GM21529 (cell line): ENCODE measurements at regions not wholly inside any gene's neighbourhood (a gene's known extent, or its start where the extent isn't known, plus 50 kb on each side); places are given as distances from the start of the nearest gene placed in this dataset.
"Not testable (repeated sequence)": the region's sequence is repeated elsewhere in the genome, so short reads cannot be mapped to it uniquely, and the experiment has no call there.

Experiments
- ATAC-seq: cut with Tn5 transposase; IDR thresholded peaks from one replicate; pipeline ENCODE4 v1.9.1; 2021; ENCODE audit not compliant: unreplicated experiment

GRCh38 chr14:53368066-53368465, 214.9 kb upstream of the DDHD1 start:
- ATAC-seq = no peak

DNA sequence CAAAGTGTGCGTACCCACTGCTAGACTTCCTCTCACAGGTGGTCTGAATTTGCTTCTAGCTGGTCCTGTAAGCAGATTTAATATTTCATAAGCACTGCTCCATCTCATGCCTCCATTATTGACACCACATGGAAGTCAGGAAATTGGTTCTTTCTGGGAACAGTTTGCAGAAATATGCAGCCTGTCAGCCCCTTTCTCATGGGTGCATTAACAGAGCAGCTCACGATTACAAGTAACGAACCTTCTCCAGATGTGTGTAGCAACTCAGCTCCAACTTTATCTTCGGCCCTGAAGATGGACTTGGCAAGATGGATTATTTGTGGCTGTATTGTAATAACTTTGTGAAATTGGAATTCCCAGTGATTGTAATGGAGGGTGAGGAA, 214.5 kb upstream of the DDHD1 start:
- no peak for ATAC-seq

DNA sequence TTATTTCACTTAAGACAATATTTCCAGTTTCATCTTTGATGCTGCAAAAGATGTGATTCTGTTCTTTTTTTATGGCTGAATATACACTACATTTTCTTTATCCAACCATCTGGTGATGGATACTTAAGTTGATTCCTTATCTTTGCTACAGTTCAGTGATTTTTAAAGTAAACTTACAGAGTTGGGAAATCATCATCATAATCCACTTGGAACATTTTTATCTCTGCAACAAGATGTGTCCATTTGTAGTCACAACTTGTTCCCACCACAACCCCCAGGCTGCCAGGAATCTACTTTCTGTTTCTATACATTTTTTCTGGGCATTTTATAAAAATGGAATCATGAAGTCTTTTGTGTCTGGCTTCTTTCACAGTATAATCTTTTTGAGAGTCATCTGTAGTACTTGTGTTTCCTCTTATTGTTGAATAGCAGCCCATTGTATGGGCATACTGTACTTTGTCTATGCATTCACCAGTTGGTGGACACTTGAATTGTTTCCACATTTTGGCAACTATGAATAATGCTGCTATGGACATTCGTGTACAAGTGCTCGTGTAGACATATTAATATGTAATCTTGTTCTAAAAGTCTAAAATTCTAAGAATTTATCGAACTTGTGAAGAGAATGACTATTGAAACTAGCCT, 212.5 kb upstream of the DDHD1 start:
- ATAC-seq = no peak

DNA sequence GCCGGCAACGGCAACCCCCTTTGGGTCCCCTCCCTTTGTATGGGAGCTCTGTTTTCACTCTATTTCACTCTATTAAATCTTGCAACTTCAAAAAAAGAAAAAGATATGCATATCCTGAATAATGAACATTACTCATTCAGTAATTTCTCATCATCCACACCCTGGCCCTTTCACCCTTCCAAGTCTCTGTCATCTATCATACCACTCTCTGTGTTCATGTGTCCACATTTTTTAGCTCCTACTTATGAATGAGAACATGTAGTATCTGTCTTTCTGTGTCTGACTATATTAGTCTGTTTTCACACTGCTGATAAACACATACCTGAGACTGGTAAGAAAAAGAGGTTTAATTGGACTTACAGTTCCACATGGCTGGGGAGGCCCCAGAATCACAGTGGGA, 209.8 kb upstream of the DDHD1 start:
- not testable (repeated sequence) for ATAC-seq

GRCh38 chr14:53360829-53361228, 207.7 kb upstream of the DDHD1 start:
- no peak for ATAC-seq

GRCh38 chr14:53358166-53358565, 205.0 kb upstream of the DDHD1 start:
- no peak for ATAC-seq

- ATAC-seq = no peak
Observed at GRCh38 chr14:53356361-53357150, 203.4 kb upstream of the DDHD1 start.

DNA sequence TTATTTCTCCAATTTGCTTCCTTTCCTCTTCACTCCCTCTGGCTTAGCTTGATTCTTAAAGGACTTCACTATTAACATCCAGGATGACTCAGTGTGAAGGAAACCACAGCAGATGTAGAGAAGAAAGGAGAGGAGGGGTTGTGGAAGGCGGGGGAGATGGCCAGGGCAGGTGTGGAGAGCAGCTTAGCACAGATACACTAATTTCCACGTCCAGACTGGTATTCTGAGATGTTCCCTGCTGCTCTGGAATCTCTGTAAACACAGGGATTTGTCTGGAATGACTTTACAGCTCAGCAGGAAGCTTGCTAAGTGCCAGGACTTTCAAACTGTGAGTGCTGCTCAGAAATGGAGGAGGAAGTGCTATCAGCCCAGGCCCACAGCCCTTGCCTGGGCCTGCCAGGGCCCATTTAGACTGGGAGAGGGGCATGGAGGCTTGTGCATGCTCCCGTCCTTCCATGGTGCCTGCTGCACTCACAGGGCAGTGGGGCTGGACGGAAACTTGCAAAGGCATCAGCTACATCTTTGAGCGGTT, 202.5 kb upstream of the DDHD1 start:
- ATAC-seq = no peak

DNA sequence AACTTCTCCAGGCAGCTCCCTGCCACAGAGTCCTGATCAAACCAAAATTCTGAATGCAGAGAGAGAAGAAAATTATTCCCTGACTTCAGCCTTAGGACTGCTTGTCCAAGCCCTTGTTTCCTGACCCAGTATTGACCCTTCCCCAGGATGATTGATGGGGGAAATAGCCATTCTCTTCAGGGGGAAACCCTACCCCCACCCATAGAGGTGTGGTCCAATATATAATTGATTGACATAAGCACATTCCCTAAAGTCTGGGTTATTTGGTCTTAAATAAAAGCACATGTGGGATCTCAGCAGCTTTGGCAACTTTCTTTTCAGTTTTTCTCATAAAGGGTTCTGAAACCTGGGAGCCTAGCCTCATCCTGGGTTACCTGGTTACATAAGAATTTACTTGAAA, 201.2 kb upstream of the DDHD1 start:
- ATAC-seq = no peak

- no peak for ATAC-seq
Observed at GRCh38 chr14:53350866-53351265, 197.7 kb upstream of the DDHD1 start.

DNA sequence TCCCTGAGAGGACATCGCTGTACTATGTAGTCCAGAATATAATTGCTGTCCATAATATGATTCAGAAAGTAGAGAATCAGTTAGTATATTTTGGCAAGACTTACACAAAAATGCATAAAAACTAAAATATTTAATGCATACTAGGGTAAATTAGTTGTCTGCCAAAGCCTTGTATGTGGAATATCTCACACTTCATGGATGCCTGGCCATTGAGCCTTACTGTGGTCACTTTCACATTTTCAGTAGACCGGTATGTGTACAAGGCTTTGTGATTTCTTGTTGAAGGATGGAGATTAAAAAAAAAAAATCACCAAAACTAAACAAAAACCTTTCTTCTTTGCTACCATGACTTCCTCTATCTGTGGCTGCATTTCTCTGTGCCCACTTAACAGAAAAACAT, 197.3 kb upstream of the DDHD1 start:
- no peak for ATAC-seq

DNA sequence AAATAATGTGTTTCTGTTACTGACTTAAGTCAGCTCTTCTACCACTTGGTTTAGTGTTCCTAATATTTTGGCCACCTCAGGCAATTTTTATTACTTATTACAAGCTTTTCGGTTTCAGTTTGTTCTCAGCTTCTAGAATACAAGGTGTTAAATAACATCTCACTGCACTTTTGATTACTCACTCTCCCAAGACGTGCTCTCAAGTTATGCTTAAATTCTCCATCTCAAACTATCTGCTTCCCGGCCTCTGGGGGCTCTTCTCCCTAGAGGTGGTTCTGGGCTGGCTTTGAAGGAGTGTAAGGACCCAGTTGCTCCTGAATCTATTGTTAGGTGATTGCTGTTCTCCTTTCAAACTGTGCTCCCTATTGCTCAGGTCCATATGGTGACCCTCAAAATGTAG, 193.9 kb upstream of the DDHD1 start:
- no peak for ATAC-seq

DNA sequence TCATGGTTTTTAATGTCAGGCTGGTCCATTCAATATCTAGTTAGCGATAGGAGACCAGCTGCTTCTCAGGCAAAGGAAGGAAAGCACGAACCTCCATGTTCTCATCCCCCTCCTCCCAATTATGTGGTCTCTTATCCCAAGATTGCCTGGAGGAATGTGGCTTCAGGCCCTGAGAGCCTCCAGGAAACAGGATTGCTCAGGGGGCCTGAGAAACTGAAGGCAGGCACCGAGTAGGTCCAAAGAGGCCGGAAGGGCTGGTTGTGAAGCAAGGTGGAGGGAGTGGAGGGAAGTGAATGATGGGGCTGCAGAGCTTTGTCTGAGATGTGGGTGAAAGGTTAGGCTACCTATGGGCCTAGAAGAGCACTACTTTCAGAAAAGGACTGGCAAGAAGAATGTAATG, 188.2 kb upstream of the DDHD1 start:
- ATAC-seq = no peak

GRCh38 chr14:53338192-53338591, 185.1 kb upstream of the DDHD1 start:
- no peak for ATAC-seq

DNA sequence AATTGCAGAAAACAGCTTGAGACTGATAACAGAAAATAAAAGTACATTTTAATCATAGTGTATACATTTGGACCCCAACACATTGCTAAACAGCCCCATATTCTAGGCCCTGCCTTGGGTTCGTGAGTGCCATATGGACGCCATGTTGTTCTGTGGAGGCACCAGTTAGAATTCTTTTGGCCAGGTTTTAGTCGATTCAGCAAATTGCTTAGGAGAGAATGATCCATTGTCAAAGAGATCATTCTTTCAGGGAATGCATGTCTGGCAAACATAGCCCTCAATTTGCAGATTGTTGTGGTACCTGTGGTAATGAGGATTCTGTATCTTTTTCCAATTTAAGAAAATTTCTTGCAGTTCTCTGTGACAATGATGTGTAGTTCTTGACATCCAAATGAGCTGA, 183.6 kb upstream of the DDHD1 start:
- no peak for ATAC-seq

- no peak for ATAC-seq
Observed at GRCh38 chr14:53333809-53334208, 180.7 kb upstream of the DDHD1 start.

DNA sequence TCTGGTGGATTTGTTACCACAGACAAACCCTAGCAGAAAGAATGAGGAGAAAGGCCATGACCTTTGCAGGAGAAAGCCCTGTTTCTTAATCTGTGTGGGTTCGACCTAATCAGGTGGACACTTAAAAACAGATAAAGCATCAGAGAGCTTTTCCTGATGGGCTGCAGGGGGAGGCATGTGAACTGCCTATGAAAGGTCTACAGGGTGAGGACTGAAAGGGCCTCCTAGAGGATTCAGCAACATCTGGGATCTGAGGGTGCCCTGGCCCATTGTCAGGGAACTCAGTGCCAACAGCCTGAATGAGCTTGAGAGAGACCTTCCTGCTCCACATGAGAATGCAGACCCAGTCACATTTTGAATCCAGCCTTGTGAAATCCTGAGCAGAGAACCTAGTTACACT, 178.8 kb upstream of the DDHD1 start:
- ATAC-seq = no peak

DNA sequence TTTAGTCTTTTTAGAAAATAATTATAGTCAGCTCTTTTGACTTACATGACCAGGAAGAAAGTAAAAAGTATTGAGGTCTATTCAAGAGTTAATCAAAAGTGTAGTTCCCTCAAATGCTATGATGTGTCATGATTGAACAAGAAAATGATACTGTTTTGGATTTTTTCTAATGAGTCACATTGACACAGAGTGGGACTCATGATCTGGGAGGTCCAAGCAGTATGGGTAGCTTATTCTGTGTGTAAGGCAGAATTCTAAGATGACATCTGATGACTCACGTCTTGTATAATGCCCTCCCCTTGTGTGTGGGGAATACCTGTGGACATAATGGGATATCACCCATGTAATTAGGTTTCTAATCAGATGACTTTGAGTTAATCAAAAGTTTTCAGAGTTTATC, 178.1 kb upstream of the DDHD1 start:
- ATAC-seq = no peak

- ATAC-seq = no peak
Observed at GRCh38 chr14:53330441-53330840, 177.3 kb upstream of the DDHD1 start.

DNA sequence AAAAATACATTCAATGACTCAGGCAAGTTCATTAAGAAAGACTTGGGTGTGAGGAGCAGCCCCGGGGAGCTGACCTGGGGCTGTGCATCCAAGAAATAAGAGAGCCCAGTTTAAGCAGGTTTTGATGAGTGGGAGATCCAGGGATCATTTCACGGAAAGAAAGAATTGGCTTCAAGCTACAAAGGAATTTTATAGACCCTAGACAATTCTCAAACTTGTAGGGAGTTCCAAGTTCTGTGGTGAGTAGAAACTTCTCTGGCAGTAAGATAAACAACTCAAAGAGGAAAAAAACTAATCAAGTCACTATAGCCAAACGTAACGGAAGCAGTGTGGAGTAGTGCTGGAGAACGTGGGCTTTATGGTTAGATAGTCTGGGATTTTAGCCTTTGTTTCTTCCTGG, 175.7 kb upstream of the DDHD1 start:
- ATAC-seq = no peak

DNA sequence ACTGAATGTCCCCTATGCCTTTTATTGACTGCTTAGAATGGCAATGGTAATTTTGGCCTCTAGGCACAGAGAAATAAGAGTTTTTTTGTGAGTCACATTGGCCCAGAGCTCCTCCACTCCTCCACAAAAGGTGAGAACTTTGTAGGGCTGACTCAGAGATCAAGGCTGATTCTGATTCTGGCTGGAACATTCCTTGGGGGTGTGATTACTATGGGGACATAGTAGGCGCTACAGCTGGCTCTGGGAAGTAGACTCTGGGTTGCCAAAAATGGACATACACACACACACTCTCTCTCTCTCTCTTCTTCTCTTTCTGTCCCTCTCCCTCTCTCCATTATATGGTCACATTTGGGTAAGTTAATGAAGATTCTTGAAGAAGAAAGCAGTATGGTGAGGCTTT, 174.6 kb upstream of the DDHD1 start:
- ATAC-seq = no peak

DNA sequence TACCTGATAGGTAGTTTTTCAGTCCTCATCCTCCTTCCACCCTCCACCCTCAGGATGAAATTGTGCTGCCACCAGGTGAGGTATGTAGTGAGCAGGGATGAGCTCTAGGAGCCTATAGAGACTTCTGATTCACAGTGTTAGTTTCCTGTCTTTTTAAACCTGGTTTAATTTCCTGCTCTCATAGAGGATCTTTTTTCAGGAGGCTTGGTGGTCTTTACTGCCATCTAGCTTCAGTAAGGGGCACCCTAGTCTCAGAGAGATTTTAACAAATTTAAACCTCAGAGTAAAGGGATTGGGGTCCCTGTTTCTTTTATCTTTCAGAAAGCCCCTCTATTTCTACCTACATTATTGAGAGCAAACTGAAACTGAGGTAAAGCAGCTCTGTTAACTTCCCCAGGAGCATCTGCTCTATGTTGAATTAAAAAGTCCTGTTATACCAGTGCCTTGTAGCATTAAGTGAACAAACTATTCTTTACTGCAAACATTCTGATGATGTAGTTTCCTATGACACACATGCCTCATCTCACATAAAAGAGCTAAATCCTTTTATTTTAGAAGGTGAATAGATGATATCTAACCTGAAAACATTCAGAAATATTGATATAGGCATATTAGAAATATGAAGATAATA, 172.2 kb upstream of the DDHD1 start:
- no peak for ATAC-seq
